ENCODE measurements at regions not wholly inside any gene's neighbourhood (a gene's known extent, or its start where the extent isn't known, plus 50 kb on each side); places are given as distances from the start of the nearest gene placed in this dataset.

- TF ChIP-seq, protein P1, sequence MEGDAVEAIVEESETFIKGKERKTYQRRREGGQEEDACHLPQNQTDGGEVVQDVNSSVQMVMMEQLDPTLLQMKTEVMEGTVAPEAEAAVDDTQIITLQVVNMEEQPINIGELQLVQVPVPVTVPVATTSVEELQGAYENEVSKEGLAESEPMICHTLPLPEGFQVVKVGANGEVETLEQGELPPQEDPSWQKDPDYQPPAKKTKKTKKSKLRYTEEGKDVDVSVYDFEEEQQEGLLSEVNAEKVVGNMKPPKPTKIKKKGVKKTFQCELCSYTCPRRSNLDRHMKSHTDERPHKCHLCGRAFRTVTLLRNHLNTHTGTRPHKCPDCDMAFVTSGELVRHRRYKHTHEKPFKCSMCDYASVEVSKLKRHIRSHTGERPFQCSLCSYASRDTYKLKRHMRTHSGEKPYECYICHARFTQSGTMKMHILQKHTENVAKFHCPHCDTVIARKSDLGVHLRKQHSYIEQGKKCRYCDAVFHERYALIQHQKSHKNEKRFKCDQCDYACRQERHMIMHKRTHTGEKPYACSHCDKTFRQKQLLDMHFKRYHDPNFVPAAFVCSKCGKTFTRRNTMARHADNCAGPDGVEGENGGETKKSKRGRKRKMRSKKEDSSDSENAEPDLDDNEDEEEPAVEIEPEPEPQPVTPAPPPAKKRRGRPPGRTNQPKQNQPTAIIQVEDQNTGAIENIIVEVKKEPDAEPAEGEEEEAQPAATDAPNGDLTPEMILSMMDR (IDR thresholded peaks at IDR 0.05), result no peak
- no peak for TF ChIP-seq POLR2A (IDR thresholded peaks at IDR 0.05)
These were observed 132.3 kb downstream of the ADCYAP1 start for GRCh38 chr18:1036926-1037325.

All from esophagus squamous epithelium (tissue), 4 donors.